HepG2 (cell line): ENCODE measurements at regions not wholly inside any gene's neighbourhood (a gene's known extent, or its start where the extent isn't known, plus 50 kb on each side); places are given as distances from the start of the nearest gene placed in this dataset.
A peak's percentile ranks its signal among the peaks of the same experiment; 100 is the strongest.

Experiments
- CAMTA2 ChIP-seq: sonication (generic); formaldehyde crosslinking; IDR thresholded peaks from 2 replicates; pipeline ENCODE4 v1.4.0; 2020; ENCODE audit warnings: mild to moderate bottlenecking, missing genetic modification reagents, borderline replicate concordance
- EEA1 ChIP-seq: sonication (generic); formaldehyde crosslinking; IDR thresholded peaks from 2 replicates; pipeline ENCODE4 v1.5.1; 2020; ENCODE audit warnings: mild to moderate bottlenecking, missing genetic modification reagents, borderline replicate concordance
- FOXO1 ChIP-seq: sonication (generic); formaldehyde crosslinking; IDR thresholded peaks from 2 replicates; pipeline ENCODE4 v1.4.0; 2020; ENCODE audit warnings: missing genetic modification reagents
- HHEX ChIP-seq: IDR thresholded peaks from 2 replicates; pipeline ENCODE4 v1.6.1; 2016; ENCODE audit warnings: control low read depth
- IKZF5 ChIP-seq: IDR thresholded peaks from 2 replicates; pipeline ENCODE4 v1.6.1; 2018; ENCODE audit warnings: missing genetic modification reagents, mild to moderate bottlenecking, missing compliant biosample characterization
- KAT7 ChIP-seq: IDR thresholded peaks from 2 replicates; pipeline ENCODE4 v1.6.1; 2018; ENCODE audit warnings: borderline replicate concordance, missing compliant biosample characterization
- KDM6A ChIP-seq: IDR thresholded peaks from 2 replicates; pipeline ENCODE4 v1.6.1; 2016; ENCODE audit warnings: low read depth
- MXI1 ChIP-seq: IDR thresholded peaks from 3 replicates; pipeline ENCODE4 v1.6.1; 2012; ENCODE audit warnings: low read depth, low read length, inconsistent platforms, borderline replicate concordance
- RARG ChIP-seq: sonication (generic); formaldehyde crosslinking; IDR thresholded peaks from 2 replicates; pipeline ENCODE4 v1.4.0; 2020; ENCODE audit warnings: low read depth, mild to moderate bottlenecking, missing genetic modification reagents
- SMAD1 ChIP-seq: sonication (generic); formaldehyde crosslinking; IDR thresholded peaks from 2 replicates; pipeline ENCODE4 v1.4.0; 2020; ENCODE audit warnings: missing genetic modification reagents, low read depth, mild to moderate bottlenecking, borderline replicate concordance
- SRSF4 ChIP-seq: fragments of 200-400 bp; formaldehyde crosslinking; IDR thresholded peaks from one replicate; pipeline ENCODE4 v1.6.1; 2018; ENCODE audit warnings: mild to moderate bottlenecking, low read depth, low read length, moderate library complexity; ENCODE audit not compliant: poor library complexity, severe bottlenecking
- TARDBP ChIP-seq: sonication (generic); formaldehyde crosslinking; IDR thresholded peaks from 2 replicates; pipeline ENCODE4 v1.8.0; 2022; ENCODE audit warnings: mild to moderate bottlenecking, missing genetic modification reagents
- ZBTB40 ChIP-seq, 2 experiments: fragments of 450-650 bp in 1 of 2; sonication (generic) in 1 of 2; formaldehyde crosslinking in 1 of 2; IDR thresholded peaks; 2 replicates each; pipeline versions ENCODE4 v1.6.1 to v1.8.0; 2016 to 2022; ENCODE audit warnings: antibody characterized with exemption in 1 of 2, mild to moderate bottlenecking in 1 of 2, missing genetic modification reagents in 1 of 2
- ZKSCAN1 ChIP-seq: fragments of 150-350 bp; IDR thresholded peaks from 2 replicates; pipeline ENCODE4 v1.6.1; 2014; ENCODE audit warnings: low read length
- ZMYM3 ChIP-seq: sonication (generic); formaldehyde crosslinking; IDR thresholded peaks from 2 replicates; pipeline ENCODE4 v1.5.1; 2020; ENCODE audit warnings: mild to moderate bottlenecking, missing genetic modification reagents
- ZNF562 ChIP-seq: sonication (generic); formaldehyde crosslinking; IDR thresholded peaks from 2 replicates; pipeline ENCODE4 v1.8.0; 2022; ENCODE audit warnings: missing genetic modification reagents, borderline replicate concordance
- ZNF576 ChIP-seq: sonication (generic); formaldehyde crosslinking; IDR thresholded peaks from 2 replicates; pipeline ENCODE4 v1.4.0; 2020; ENCODE audit warnings: mild to moderate bottlenecking, missing genetic modification reagents
- ZNF619 ChIP-seq: sonication (generic); formaldehyde crosslinking; IDR thresholded peaks from 2 replicates; pipeline ENCODE4 v1.4.0; 2020; ENCODE audit warnings: mild to moderate bottlenecking, missing genetic modification reagents
- ZNF672 ChIP-seq: sonication (generic); formaldehyde crosslinking; IDR thresholded peaks from 2 replicates; pipeline ENCODE4 v1.8.1; 2022; ENCODE audit warnings: missing genetic modification reagents
- ZNF773 ChIP-seq: sonication (generic); formaldehyde crosslinking; IDR thresholded peaks from 2 replicates; pipeline ENCODE4 v1.4.0; 2020; ENCODE audit warnings: missing genetic modification reagents, borderline replicate concordance

- TF ChIP-seq TARDBP (CRISPR knock-in tag) (peak; percentile 84), ZMYM3 (peak; percentile 89), MXI1 (peak; percentile 67; the same call in 1 of the 3 replicates), KAT7 (0 out of 2 replicates have a peak, but pooled peaks have one; percentile 58), ZNF619 (CRISPR knock-in tag) (peak; percentile 45; the same call in 1 of the 2 replicates), KDM6A (peak; percentile 60; the same call in 1 of the 2 replicates), SMAD1 (CRISPR knock-in tag) (no peak; the same call in 1 of the 2 replicates), ZKSCAN1 (no peak), ZNF672 (no peak), RARG (CRISPR knock-in tag) (no peak), ZNF576 (CRISPR knock-in tag) (no peak), FOXO1 (CRISPR knock-in tag) (peak; percentile 75), SRSF4 (no peak), EEA1 (CRISPR knock-in tag) (no peak), ZNF773 (CRISPR knock-in tag) (no peak), IKZF5 (CRISPR knock-in tag) (peak; percentile 78), CAMTA2 (no peak), ZNF562 (CRISPR knock-in tag) (no peak), HHEX (CRISPR knock-in tag) (no peak), ZBTB40 (IDR thresholded peaks at IDR 0.05) (no peak), ZBTB40 (CRISPR knock-in tag; IDR thresholded peaks at IDR 0.05) (peak; percentile 84; the same call in 1 of the 2 replicates)
Measured at GRCh38 chr17:68759343-68760140, 158.4 kb upstream of the FAM20A start (continued).
